OCI-LY1 (cell line): ENCODE measurements at regions not wholly inside any gene's neighbourhood (a gene's known extent, or its start where the extent isn't known, plus 50 kb on each side); places are given as distances from the start of the nearest gene placed in this dataset.

Source experiments
- CTCF ChIP-seq: fragments of 200-600 bp; sonication (generic), shearing (Covaris generic); IDR thresholded peaks from 2 replicates; pipeline ENCODE4 v1.5.1; 2017; ENCODE audit warnings: mild to moderate bottlenecking, antibody characterized with exemption, low read length, moderate library complexity, mixed read lengths
- EZH2 ChIP-seq: fragments of 200-600 bp; sonication (generic), shearing (Covaris generic); IDR thresholded peaks from 2 replicates; pipeline ENCODE4 v1.8.0; 2017; ENCODE audit warnings: borderline replicate concordance, mixed run types, mild to moderate bottlenecking, antibody characterized with exemption, low read length, moderate library complexity, mixed read lengths

GRCh38 chr16:29312835-29313558, 93.5 kb downstream of the NPIPB11 start:
- TF ChIP-seq CTCF, result no peak
- no peak for TF ChIP-seq EZH2
